GM13977 (cell line): ENCODE measurements at regions not wholly inside any gene's neighbourhood (a gene's known extent, or its start where the extent isn't known, plus 50 kb on each side); places are given as distances from the start of the nearest gene placed in this dataset.

ENCODE experiments used
- DNase-seq: peaks from one replicate; pipeline ENCODE4 v3.0.0; 2012; ENCODE audit warnings: low spot score
- CTCF ChIP-seq: IDR thresholded peaks from 2 replicates; pipeline ENCODE4 v1.5.1; 2012; ENCODE audit warnings: mild to moderate bottlenecking, control low read depth; ENCODE audit not compliant: insufficient read depth; ENCODE audit errors: extremely low read depth, missing control alignments
- in situ Hi-C: fragments of 300-500 bp; cut with MboI; formaldehyde crosslinking; loops from one replicate; pipeline ENCODE4 v1.12.0; 2022; ENCODE audit warnings: low sequenced_read_pairs, low pct_unique_long_range_greater_than_20kb, mixed read lengths, inconsistent platforms; ENCODE audit not compliant: unreplicated experiment

- in situ Hi-C loops, result no loop called here
- DNase-seq, result no peak
- TF ChIP-seq CTCF, result no peak
Measured at GRCh38 chr3:94359996-94360395, 297.1 kb downstream of the NSUN3 start.

GRCh38 chr3:94360987-94361386 lies 298.1 kb downstream of the NSUN3 start:
- no peak for TF ChIP-seq CTCF
- no peak for DNase-seq
- in situ Hi-C loops, result no loop called here

- no peak for TF ChIP-seq CTCF
- in situ Hi-C loops, result no loop called here
- DNase-seq, result no peak
Measured at GRCh38 chr3:94362393-94362792, 299.5 kb downstream of the NSUN3 start.

- TF ChIP-seq CTCF, result no peak
- no peak for DNase-seq
- in situ Hi-C loops, result no loop called here
Measured at GRCh38 chr3:94365006-94365405, 302.1 kb downstream of the NSUN3 start.

GRCh38 chr3:94372026-94372425 lies 309.2 kb downstream of the NSUN3 start:
- in situ Hi-C loops, result no loop called here
- DNase-seq, result no peak
- TF ChIP-seq CTCF, result no peak

GRCh38 chr3:94373456-94373855 lies 310.6 kb downstream of the NSUN3 start:
- in situ Hi-C loops, result no loop called here
- no peak for DNase-seq
- TF ChIP-seq CTCF, result no peak
